Prostate gland (tissue), 2 donors: ENCODE measurements at regions not wholly inside any gene's neighbourhood (a gene's known extent, or its start where the extent isn't known, plus 50 kb on each side); places are given as distances from the start of the nearest gene placed in this dataset.
A peak's percentile ranks its signal among the peaks of the same experiment; 100 is the strongest.

ENCODE experiments used
- DNase-seq: peaks from one replicate; pipeline ENCODE4 v3.0.0-alpha.2; 2019; ENCODE audit warnings: low spot score
- H3K27ac ChIP-seq, 2 donors: fragments of 200-600 bp; sonication (generic); 2 replicates each; pipeline ENCODE4 v1.5.1; 2017 to 2019
- H3K27me3 ChIP-seq: fragments of 200-600 bp; sonication (generic); replicated peaks from 2 replicates; pipeline ENCODE4 v1.5.1; 2019; ENCODE audit not compliant: insufficient read depth
- H3K36me3 ChIP-seq, 2 donors: fragments of 200-600 bp; sonication (generic); 1 replicate in 1 of 2; 2 replicates in 1 of 2; pipeline versions ENCODE4 v1.5.1 to v1.8.1; 2017 to 2019
- H3K4me1 ChIP-seq: fragments of 200-600 bp; sonication (generic); replicated peaks from 2 replicates; pipeline ENCODE4 v1.5.1; 2019
- H3K4me3 ChIP-seq, 2 donors: fragments of 200-600 bp; sonication (generic); 2 replicates each; pipeline ENCODE4 v1.5.1; 2017 to 2019
- H3K9me3 ChIP-seq: fragments of 200-600 bp; sonication (generic); 2 replicates; pipeline ENCODE4 v1.5.1; 2017
- POLR2A ChIP-seq: fragments of 450-650 bp; IDR thresholded peaks from one replicate; pipeline ENCODE4 v1.6.1; 2016; ENCODE audit warnings: antibody characterized with exemption, mild to moderate bottlenecking
- POLR2AphosphoS5 ChIP-seq: sonication (generic); formaldehyde crosslinking; IDR thresholded peaks from one replicate; pipeline ENCODE4 v1.6.1; 2017; ENCODE audit warnings: antibody characterized with exemption
- WGBS: methylation state at CpG from one replicate; pipeline ENCODE4 v1.1.5; 2018; 5-methylcytosine and 5-hydroxymethylcytosine counted together
- intact Hi-C: fragments of 100-400 bp; cut with DNase I; formaldehyde crosslinking; loops from one replicate; pipeline ENCODE4 v1.14.2; 2022
- TF ChIP-seq, protein P1 (sequence below), 4 experiments: fragments of 200-600 bp in 2 of 4; fragments of 450-650 bp in 2 of 4; sonication (generic) in 2 of 4; IDR thresholded peaks; 1 replicate in 3 of 4; 2 replicates in 1 of 4; pipeline ENCODE4 v1.5.1; 2016 to 2019; ENCODE audit warnings: antibody characterized with exemption in 4 of 4, mild to moderate bottlenecking in 2 of 4, moderate library complexity in 2 of 4

DNA sequence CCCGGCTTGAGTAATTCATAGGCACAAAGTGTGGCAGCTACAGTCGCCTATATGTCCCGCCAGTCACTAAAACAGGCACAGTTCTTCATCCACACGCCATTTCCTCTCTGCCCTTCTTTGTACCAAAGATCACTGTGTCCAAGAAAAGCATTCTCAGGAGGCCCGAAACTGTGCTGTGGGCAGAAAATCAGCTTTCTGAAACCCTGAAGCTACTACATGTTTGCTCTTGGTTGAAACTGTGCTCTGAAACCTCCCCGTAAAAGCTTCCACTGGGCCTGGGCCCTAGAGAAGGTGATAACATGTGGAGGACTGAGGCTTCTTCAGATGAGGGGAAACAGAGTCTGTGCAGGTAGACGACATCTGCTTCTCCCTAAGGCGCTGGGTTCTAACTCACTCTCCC is 75.6 kb upstream of the ID2 start:
- DNase-seq = no peak
- no peak for TF ChIP-seq POLR2AphosphoS5
- TF ChIP-seq, protein P1, sequence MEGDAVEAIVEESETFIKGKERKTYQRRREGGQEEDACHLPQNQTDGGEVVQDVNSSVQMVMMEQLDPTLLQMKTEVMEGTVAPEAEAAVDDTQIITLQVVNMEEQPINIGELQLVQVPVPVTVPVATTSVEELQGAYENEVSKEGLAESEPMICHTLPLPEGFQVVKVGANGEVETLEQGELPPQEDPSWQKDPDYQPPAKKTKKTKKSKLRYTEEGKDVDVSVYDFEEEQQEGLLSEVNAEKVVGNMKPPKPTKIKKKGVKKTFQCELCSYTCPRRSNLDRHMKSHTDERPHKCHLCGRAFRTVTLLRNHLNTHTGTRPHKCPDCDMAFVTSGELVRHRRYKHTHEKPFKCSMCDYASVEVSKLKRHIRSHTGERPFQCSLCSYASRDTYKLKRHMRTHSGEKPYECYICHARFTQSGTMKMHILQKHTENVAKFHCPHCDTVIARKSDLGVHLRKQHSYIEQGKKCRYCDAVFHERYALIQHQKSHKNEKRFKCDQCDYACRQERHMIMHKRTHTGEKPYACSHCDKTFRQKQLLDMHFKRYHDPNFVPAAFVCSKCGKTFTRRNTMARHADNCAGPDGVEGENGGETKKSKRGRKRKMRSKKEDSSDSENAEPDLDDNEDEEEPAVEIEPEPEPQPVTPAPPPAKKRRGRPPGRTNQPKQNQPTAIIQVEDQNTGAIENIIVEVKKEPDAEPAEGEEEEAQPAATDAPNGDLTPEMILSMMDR (IDR thresholded peaks at IDR 0.05) = no peak
- TF ChIP-seq POLR2A = no peak
- Histone ChIP-seq H3K9me3 (no peaks in the 10 kb centered on the region), H3K4me1 (no peaks in the 10 kb centered on the region), H3K36me3 (no peaks in the 10 kb centered on the region), H3K27me3 (no peaks in the 10 kb centered on the region), H3K4me3 (no peak overlapping the region), H3K27ac (peak overlapping the region in 1 of 2 donors; percentile 16)
- intact Hi-C loops = no loop called here
- 88% methylated on average over 8 of the region's 8 CpGs for WGBS

- Histone ChIP-seq H3K4me1 (no peaks in the 10 kb centered on the region), H3K9me3 (no peaks in the 10 kb centered on the region), H3K27me3 (no peaks in the 10 kb centered on the region), H3K27ac (peak overlapping the region in 1 of 2 donors; percentile 16), H3K4me3 (no peak overlapping the region), H3K36me3 (no peaks in the 10 kb centered on the region)
- no peak for DNase-seq
- intact Hi-C loops = no loop called here
- TF ChIP-seq, protein P1 (IDR thresholded peaks at IDR 0.05) = no peak
- TF ChIP-seq POLR2A (no peak), POLR2AphosphoS5 (no peak)
- WGBS = 89% methylated on average over 20 of the region's 20 CpGs
Measured at GRCh38 chr2:8606649-8607550, 75.0 kb upstream of the ID2 start.

- Histone ChIP-seq H3K4me1 (no peaks in the 10 kb centered on the region), H3K36me3 (no peaks in the 10 kb centered on the region), H3K27ac (no peak overlapping the region), H3K4me3 (no peak overlapping the region), H3K9me3 (no peaks in the 10 kb centered on the region), H3K27me3 (no peaks in the 10 kb centered on the region)
- intact Hi-C loops = no loop called here
- 33% methylated on average over 5 of the region's 5 CpGs for WGBS
- no peak for DNase-seq
- TF ChIP-seq POLR2AphosphoS5 = no peak
- TF ChIP-seq, protein P1 (IDR thresholded peaks at IDR 0.05) = no peak
- TF ChIP-seq POLR2A = no peak
Measured at GRCh38 chr2:8607606-8608005, 74.2 kb upstream of the ID2 start.

DNA sequence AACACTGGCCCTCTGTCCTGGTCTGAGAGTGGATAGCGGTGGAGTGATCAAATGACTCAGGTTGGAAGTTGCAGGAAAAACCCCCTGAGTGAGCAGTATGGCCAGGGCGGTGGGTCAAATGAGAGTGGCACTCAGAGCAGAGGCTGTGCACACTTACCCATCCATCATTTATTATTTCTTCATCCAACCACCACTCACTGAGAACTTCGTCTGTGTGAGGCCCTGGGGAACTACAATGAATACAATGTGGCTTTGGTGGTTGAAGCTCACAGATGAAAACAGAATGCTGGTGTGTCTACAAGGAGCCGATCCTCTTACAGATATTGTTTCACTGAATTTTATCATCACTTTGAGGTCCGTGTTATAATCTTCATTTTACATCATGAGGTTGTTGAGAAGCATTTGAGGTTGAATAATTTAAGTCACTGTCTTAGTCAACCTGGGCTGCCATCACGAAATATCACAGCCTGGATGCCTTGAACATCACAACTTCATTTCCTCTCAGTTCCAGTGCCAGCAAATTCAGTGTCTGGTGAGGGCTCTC is 73.4 kb upstream of the ID2 start:
- DNase-seq = no peak
- intact Hi-C loops = no loop called here
- Histone ChIP-seq H3K27ac (no peak overlapping the region), H3K9me3 (no peaks in the 10 kb centered on the region), H3K4me3 (no peak overlapping the region), H3K36me3 (no peaks in the 10 kb centered on the region), H3K27me3 (no peaks in the 10 kb centered on the region), H3K4me1 (no peaks in the 10 kb centered on the region)
- TF ChIP-seq, protein P1 (IDR thresholded peaks at IDR 0.05) = no peak
- TF ChIP-seq POLR2AphosphoS5 (no peak), POLR2A (no peak)
- WGBS = 89% methylated on average over 6 of the region's 6 CpGs
